ENCODE measurements at regions not wholly inside any gene's neighbourhood (a gene's known extent, or its start where the extent isn't known, plus 50 kb on each side); places are given as distances from the start of the nearest gene placed in this dataset.

DNA sequence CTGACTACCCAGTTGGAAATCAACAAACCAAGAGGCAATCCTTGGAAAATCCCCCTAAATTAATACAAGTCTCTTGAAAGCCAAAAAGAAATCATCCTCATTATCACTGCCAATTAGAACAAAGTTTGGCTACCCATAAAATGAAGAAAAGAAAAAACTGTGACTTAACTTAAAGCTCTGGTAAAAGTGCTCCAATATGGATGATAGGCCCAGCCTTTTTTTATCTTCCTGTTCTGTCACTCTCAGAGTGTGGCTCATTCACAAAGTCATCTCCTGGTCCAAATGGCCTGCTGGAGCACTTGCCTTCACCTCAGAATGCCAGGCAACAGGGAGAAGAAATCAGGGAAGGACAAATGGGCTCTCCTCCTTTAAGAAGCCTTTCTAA is 155.1 kb upstream of the GHITM start:
- no peak for TF ChIP-seq CTCF (conservative IDR thresholded peaks at IDR 0.05; ENCODE audit: low read length)
- no peak for TF ChIP-seq EZH2phosphoT487 (IDR thresholded peaks at IDR 0.05; ENCODE audit: borderline replicate concordance)

All from Loucy (cell line).